ENCODE measurements at regions not wholly inside any gene's neighbourhood (a gene's known extent, or its start where the extent isn't known, plus 50 kb on each side); places are given as distances from the start of the nearest gene placed in this dataset.

DNA sequence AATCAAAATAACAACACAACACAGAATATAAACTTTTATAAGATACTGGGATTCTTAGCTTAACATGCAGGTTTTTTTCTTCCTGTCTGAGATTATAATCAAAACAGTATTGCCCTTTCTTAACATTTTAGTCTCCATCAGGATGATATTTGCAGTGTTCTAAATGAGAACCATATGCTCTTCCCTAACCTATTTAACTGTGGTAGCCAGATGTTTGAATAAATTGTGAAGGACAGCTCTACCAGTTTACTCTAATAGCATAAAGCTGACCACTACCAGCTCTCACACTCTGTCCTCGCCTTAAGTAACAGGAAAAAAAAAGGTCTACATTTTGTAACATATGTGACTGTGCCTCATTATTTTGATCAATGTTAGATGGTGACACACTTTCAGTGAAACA lies 618.7 kb upstream of the SGCG start:
- DNase-seq = no peak
- no peaks in the 10 kb centered on the region for H3K36me3 ChIP-seq
- no peak overlapping the region for H3K4me3 ChIP-seq
- TF ChIP-seq, protein P1, sequence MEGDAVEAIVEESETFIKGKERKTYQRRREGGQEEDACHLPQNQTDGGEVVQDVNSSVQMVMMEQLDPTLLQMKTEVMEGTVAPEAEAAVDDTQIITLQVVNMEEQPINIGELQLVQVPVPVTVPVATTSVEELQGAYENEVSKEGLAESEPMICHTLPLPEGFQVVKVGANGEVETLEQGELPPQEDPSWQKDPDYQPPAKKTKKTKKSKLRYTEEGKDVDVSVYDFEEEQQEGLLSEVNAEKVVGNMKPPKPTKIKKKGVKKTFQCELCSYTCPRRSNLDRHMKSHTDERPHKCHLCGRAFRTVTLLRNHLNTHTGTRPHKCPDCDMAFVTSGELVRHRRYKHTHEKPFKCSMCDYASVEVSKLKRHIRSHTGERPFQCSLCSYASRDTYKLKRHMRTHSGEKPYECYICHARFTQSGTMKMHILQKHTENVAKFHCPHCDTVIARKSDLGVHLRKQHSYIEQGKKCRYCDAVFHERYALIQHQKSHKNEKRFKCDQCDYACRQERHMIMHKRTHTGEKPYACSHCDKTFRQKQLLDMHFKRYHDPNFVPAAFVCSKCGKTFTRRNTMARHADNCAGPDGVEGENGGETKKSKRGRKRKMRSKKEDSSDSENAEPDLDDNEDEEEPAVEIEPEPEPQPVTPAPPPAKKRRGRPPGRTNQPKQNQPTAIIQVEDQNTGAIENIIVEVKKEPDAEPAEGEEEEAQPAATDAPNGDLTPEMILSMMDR (IDR thresholded peaks at IDR 0.05) = no peak
- TF ChIP-seq POLR2A (IDR thresholded peaks at IDR 0.05) = no peak
- no peaks in the 10 kb centered on the region for H3K9me3 ChIP-seq
- no peaks in the 10 kb centered on the region for H3K4me1 ChIP-seq
- H3K27me3 ChIP-seq = no peaks in the 10 kb centered on the region
- no peak overlapping the region for H3K27ac ChIP-seq

DNA sequence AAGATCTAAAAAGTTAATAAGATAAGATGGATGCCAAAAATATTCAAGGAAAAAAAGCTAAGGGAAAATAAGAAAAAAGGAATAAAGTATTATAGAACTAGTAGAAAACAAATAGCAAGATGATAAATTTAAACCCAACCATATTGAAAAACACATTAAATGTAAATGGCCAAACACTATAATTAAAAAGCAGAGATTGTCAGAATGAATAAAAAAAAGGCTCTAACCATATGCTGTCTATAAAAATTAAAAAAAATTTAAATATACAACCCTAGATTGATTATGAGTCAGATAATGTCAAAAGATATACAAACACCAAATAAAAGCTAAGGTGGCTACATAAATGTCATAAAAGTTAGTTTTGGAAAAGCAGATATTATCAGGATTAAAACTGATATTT lies 617.5 kb upstream of the SGCG start:
- Histone ChIP-seq H3K27ac (no peak overlapping the region), H3K36me3 (no peaks in the 10 kb centered on the region), H3K9me3 (no peaks in the 10 kb centered on the region), H3K4me3 (no peak overlapping the region), H3K27me3 (no peaks in the 10 kb centered on the region), H3K4me1 (no peaks in the 10 kb centered on the region)
- DNase-seq = no peak
- TF ChIP-seq, protein P1 (IDR thresholded peaks at IDR 0.05) = no peak
- TF ChIP-seq POLR2A (IDR thresholded peaks at IDR 0.05) = no peak

DNA sequence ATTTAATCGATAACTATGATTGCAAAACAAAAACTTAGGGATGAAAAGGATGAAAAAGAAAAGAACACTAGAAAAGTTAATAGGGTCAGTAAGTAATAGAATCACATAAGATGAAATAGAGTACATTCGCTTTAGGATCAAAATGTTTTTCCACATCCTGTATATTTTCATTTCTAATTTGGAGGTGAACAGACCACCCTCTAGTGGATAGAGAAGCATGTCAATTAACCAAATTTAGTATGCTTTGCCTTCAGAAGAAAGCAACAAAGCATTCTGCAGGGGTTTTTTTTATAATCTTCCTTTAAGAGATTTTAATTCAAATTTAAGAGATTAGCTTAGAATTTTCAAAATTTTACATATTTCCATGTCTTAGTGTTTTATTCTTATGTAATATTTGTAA lies 611.0 kb upstream of the SGCG start:
- Histone ChIP-seq H3K4me3 (no peak overlapping the region), H3K27me3 (no peaks in the 10 kb centered on the region), H3K9me3 (no peaks in the 10 kb centered on the region), H3K27ac (no peak overlapping the region), H3K36me3 (no peaks in the 10 kb centered on the region), H3K4me1 (no peaks in the 10 kb centered on the region)
- TF ChIP-seq, protein P1 (IDR thresholded peaks at IDR 0.05) = no peak
- no peak for TF ChIP-seq POLR2A (IDR thresholded peaks at IDR 0.05)
- DNase-seq = no peak

DNA sequence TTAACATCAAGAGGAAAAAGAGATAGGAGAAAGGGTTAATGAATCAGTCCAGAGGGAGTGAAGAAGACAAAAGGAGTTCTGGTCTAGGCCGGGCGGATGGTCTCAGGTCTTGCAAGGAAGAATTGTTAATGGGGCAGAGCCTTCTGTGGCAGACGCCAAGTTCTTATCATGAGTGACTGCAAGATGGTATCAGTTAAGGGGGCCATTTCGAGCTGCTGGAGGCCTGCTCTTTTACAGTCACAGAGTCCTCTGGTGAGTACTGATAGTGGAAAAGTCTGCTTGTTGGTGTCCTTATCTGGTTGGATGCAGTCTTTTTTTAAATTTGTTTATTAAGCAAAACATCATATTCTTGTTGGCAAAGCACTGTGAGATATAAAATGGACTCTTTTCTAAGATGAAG lies 590.9 kb upstream of the SGCG start:
- no peak for TF ChIP-seq POLR2A (IDR thresholded peaks at IDR 0.05)
- TF ChIP-seq, protein P1 (IDR thresholded peaks at IDR 0.05) = no peak
- no peak overlapping the region for H3K4me3 ChIP-seq
- DNase-seq = no peak
- no peaks in the 10 kb centered on the region for H3K36me3 ChIP-seq
- H3K9me3 ChIP-seq = no peaks in the 10 kb centered on the region
- no peaks in the 10 kb centered on the region for H3K27me3 ChIP-seq
- no peaks in the 10 kb centered on the region for H3K4me1 ChIP-seq
- H3K27ac ChIP-seq = no peak overlapping the region

DNA sequence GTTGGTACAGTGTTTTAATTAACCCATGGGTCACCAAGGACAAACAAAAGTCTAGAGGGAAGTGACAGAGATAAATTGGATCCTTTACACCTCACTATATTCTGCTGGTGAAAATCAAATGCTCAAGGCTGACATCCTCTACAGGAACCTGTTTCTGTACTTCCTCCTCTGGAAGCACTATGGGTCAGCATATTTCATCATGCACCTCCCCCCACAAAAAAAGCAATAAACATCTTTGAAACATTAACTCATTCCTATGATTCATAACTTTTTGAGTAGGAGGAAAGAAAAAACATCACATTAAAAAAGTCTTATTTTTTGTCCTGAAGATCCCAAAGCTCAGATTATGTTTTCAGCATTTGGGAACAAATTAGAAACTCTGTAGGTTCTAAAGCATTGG lies 588.3 kb upstream of the SGCG start:
- DNase-seq = no peak
- TF ChIP-seq, protein P1 (IDR thresholded peaks at IDR 0.05) = no peak
- TF ChIP-seq POLR2A (IDR thresholded peaks at IDR 0.05) = no peak
- Histone ChIP-seq H3K27ac (no peak overlapping the region), H3K9me3 (no peaks in the 10 kb centered on the region), H3K4me1 (no peaks in the 10 kb centered on the region), H3K36me3 (no peaks in the 10 kb centered on the region), H3K27me3 (no peaks in the 10 kb centered on the region), H3K4me3 (no peak overlapping the region)

DNA sequence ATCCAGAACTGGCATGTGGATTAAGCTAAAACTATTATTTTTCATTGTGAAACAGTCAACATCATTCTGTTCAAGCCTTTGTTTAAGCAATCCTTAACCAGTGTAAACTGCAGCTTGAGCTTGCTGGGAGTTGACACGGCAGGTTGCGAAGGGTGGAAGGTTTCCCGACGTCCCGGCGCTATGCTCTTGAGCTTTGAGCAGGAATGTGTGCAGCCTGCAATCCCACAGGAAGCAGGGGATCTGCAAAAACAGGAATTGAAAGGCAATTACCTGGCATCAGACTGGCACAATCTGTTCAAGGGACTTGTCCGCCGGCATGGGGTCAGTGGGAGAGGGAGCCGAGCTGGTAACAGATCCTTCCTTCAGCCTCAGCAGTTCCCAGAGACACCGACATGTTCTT lies 586.7 kb upstream of the SGCG start:
- no peak for DNase-seq
- Histone ChIP-seq H3K36me3 (no peaks in the 10 kb centered on the region), H3K4me1 (no peaks in the 10 kb centered on the region), H3K27me3 (no peaks in the 10 kb centered on the region), H3K27ac (no peak overlapping the region), H3K4me3 (no peak overlapping the region), H3K9me3 (no peaks in the 10 kb centered on the region)
- TF ChIP-seq, protein P1 (IDR thresholded peaks at IDR 0.05) = no peak
- TF ChIP-seq POLR2A (IDR thresholded peaks at IDR 0.05) = no peak
